ENCODE measurements at regions not wholly inside any gene's neighbourhood (a gene's known extent, or its start where the extent isn't known, plus 50 kb on each side); places are given as distances from the start of the nearest gene placed in this dataset.

DNA sequence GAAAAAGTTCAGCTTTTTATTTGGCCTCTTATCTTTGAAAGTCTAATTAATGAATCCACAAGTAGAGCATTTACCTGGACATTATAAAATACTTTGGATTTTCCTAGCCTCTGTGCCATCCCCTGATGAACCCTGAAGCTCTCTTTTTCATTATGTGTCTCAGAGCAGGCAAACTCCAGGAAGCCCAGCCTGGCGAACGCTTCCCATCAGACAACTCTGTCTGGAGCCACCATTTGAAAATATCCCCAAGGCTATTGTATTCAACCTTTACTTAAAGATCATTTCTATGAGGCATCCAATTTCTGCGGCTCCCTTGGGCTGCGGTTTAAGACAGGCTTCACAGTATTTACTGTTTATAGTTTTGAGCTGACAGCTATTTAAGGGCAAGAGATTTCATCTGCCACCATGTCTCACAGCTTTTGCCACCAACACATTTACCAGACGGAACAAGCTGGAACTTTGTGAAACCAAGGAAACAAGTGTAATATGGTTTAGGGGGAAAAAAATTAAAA, 257.2 kb upstream of the GLI3 start:
- DNase-seq (ENCODE audit: low read depth in 2 of 2) = no peak

DNA sequence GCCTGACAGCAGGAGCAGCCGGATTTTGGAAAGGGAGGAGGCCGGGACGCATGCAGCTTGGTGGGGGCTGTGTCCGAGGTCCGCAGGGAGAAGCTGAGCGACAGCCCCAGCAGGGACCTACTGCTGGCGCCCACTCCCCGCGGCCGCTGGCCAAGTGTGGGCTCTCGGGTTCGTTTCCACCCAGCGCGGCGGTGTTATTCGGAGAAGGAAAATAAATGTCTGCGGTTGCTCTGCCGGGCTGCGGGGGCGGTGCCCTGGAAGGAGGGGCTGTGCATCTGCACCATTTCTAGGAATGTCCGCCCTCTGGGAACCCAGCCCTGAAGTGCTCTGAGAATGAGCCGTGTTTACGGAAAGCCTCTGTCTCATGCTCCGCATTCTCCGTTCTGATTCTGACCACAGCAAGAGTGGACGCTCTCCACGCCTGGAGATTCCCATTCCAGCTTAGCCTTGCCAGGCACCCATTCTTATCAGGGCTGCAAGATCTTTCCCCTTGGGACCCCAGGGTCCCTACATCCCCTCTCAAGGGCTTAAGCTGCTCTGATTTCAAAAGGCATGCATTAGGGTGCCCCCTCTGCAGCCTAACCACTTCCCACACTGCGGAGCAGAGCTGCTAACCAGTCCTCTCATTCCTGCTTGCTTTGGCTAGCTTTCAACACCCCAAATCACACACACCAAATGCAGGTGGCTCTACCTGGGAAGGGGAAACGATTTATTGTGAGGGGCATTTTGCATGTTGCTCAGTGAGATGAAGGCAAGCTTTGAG, 256.6 kb upstream of the GLI3 start:
- peak in 1 of 2 donors; percentile 74 for DNase-seq (ENCODE audit: low read depth in 2 of 2)

DNA sequence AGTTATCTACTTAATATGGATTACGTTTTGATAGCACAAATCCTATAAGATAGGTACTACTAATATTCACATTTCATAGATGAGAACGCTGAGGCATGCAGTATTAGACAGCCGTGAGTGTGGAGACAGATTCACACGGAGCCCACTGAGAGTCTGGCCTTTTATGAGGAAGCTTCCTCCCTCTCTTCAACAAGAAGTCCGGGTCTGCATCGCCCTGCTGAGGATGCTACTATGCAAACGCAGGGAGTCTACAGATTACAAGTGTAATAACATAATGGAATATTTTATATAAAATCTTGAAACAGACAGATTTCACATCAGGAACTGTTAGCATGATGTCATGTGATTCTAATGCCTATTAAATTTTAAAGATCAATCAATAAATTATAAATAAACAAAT, 255.9 kb upstream of the GLI3 start:
- DNase-seq (ENCODE audit: low read depth in 2 of 2) = no peak

DNA sequence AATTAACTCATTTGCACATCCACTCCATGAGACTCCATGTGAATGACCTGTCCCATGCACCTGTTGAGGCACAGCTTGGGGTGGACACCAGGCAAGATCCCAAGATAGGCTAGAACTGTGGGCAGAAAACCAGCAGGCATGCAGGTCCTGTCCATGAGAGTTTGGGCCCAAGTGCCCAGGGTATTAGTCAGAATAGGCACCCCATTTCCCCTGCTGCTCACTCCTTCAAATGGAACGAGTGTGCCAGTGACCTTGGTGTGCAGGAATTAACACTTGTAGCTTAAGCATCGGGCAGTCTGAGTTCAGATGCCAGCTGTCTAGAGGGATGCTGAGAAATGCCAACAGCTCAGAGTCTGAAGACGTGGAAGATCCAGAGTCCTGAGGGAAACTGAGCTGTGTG, 254.1 kb upstream of the GLI3 start:
- DNase-seq (ENCODE audit: low read depth in 2 of 2) = no peak

DNA sequence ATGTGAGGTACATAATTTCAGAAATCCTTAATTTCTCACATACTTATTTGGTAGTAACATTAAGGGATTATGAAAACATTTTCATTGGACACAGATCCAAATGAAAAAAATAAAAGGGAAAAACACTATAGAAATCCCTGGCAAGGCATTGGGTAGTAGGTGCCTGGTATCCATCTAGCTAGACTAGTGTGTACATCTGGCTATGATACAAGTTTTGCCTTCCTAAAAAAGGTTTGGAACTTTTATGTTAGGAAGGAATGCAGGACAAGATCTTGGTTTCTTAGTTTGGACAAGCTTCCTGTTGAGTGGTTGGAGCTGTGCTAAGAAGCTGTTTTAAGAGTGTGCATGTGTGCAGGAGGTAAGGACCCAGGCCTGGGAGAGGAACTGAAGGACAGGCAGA, 252.3 kb upstream of the GLI3 start:
- no peak for DNase-seq (ENCODE audit: low read depth in 2 of 2)

DNA sequence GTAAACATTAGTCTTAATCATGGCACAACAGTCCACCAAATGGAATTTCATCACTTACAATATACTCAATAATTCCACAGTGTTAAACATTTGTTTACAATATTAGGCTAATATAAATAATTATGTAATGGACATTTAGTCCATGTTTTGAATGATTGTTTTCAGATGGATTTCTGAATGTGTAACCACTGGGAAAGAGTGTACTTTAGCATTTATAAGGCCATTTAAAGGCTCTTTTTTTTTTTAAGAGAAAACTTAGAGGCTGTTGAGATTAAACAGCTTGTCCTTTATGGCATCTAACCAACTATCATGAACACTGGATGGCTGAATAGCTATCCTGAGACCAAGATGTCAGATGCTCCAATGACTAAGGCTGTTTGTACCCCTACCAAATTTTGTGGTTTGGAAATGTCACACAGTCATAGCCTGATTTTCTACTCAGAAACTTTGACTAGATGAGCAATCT, 248.3 kb upstream of the GLI3 start:
- DNase-seq (ENCODE audit: low read depth in 2 of 2) = no peak

DNA sequence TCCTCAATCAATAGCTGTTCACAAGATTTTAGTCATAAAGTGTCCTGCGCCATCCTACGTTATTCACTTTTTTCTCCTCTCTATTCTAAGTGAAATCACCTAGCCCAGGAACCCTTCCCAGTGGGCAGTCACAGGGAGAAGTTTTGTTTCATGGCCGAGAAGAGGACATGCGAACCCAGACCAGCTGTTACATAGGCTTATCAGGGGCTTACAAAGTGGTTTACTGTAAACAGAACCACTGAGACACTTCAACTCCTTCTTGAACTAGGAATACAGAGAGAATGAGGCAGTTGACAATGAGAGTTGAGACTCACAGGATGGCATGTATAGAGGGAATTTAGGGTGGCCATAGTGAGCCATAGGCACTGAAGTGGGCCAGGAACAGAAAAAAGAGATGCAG, 246.9 kb upstream of the GLI3 start:
- no peak for DNase-seq (ENCODE audit: low read depth in 2 of 2)

DNA sequence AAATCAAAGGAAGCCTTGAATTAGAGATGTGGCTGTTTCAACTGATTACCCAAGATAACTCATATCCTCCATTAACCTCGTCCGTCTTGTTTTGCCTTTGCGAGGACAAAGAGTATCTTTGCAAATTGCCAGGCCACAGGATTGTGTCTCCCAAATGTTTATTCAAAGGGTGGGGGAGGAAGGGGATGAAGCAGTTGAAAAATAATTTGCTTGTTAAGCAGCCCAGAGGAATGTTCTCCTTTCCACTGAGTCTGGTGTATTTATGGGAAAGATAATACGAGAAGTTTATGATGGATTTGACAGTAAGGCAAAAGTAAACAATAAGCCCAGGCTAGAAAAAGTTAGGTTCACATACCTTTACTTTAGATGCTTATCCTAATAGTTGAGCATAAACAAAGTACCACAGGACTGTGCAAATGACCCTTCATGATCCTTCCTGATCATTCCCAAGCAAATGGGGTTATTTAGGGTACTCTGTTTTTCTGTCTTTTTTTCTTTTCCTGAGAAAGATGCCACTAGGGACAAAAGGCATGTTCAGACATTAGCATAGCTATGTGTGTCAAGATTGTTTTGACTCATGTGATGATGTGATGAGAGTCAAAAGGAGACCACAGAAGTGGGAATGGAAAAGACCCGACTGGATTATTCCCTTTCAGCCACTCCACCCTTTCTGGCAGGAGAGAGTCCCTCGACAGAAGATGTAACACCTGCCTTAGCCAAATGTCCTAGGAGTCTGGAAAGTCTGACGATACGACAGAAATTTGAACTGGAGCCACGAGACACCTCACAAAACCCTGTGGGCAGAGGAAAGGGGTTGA, 243.0 kb upstream of the GLI3 start:
- DNase-seq (ENCODE audit: low read depth in 2 of 2) = no peak

DNA sequence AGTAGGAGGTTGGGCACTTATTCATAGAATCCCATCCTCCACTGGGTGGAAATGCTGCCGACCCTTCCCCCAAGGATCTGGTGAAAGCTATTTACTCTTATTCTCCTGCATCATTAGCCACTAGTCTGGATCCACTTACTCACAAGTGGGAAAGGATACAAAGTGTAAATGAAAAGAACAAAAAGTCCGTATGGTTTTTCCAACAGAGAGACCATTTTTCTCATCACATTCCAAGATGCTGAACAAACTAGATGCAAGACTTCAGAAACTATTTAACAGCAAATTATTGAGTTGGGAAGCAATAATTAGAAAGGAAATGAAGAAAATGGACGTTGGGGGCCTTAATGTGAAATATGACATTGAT, 242.4 kb upstream of the GLI3 start:
- no peak for DNase-seq (ENCODE audit: low read depth in 2 of 2)

DNA sequence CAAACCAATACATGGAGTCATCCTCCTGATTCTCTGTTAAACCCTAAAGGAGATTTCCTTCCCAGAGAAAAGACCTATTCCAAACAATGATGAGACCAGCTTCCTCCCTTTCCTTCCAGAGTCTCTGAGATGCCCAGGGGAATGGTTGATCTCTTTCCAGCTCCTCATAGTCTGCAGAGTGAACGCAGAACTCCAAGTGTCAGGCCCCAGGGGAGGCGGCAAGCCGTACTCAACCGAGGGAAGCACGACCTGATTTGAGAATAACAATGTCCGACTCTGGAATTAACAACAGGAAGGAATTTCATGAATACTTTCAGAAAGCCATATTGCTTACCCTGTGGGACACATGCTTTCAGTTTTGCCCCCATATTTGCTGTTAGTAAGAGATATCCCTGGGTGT, 241.7 kb upstream of the GLI3 start:
- DNase-seq (ENCODE audit: low read depth in 2 of 2) = no peak

DNA sequence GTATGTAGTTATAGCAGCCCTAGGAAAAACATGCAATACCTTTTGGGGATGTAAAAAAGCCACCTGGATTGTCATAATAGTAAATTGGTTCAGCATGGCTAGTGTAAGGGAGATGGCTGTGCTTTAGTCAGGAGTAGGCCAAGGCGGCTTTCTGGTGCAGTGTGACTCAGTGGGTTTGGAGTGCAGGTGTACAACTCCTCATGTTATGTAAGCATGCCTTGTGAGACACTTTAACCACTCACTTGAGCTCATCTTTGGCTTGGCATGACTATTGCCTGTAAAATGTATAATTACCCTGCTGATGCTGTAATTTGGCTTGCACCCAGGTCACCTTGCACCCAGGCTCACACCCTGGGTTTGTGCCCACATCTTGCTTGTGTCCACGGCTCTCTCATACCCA, 239.2 kb upstream of the GLI3 start:
- no peak for DNase-seq (ENCODE audit: low read depth in 2 of 2)

DNA sequence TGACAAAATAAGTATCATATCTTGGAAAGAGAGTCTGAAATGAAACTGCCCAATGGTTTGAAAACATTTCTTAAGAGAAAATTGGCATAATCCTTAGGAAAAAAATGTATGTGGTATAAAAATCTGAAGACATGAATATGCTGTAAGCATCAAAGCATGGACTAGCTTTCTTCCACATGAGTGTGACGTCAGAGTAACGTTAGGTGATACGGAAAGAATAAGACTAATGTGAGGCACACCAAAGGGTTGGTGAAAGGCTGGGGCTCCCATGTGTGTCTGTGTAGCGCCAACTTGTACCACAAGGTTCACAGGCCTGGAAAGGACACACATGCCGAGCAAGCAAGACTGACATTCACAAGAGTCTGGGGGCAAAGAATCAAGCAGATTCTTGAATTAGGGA, 238.1 kb upstream of the GLI3 start:
- no peak for DNase-seq (ENCODE audit: low read depth in 2 of 2)

DNA sequence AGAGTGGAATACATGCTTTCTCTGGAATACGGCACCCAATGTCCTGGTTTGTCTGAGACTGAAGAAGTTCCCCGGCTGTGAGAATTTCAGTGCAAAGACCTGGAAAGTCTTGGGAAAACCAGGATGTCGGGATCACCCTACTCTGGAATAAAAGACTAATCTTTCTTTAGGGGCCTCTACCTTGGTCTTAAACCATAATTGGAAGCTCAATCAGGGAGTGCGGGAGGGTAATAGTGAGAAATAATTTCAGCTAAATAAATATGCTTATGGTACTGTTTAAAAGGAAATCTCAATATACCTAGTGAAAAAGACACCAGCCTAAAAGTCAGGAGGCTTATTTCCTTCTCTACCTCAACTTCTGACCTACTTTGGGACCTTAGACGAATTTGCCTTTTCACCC, 236.1 kb upstream of the GLI3 start:
- DNase-seq (ENCODE audit: low read depth in 2 of 2) = no peak

DNA sequence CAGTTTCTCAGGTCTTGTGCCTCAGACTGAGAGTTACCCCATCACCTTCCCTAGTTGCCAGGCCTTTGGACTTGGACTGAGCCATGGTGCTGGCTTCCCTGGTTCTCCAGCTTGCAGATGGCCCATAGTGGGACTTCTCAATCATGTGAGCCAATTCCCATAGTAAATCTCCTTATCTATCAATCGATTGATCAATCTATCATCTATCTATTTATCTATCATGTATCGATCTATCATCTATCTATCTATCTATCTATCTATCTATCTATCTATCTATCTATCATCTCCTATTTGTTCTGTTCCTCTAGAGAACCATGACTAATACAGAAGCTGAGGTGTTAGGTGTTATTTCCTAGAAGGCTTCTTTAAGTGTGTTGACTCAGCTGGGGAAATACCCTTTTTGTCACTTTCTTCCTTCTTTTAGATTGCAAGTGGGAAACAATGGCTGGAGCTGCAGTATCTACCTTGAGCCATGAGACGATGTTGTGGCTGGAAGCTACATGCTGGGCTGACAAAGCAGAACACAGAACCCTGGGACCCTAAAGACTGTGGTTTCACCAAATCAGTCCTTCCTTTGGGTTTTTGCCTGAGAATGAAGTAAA, 234.7 kb upstream of the GLI3 start:
- DNase-seq (ENCODE audit: low read depth in 2 of 2) = no peak

DNA sequence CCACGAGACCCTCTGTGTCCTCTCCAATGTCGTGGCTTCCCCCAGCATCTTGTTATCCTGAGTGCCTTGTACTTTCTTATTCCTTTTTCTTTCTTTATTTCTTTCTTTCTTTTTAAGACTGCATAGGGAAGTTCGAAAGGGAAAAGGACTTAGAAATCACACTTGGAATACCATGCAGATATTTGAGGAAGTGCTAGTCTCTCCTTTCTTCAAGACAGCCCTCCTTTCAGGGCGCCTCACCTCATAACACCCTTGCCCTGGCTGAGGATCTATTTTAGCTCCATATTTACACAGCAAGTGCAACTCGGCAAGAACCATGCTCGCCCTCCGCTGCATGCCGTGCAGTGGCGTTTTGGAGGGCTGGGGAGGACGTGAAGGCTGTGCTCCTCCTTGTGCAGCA, 232.3 kb upstream of the GLI3 start:
- DNase-seq (ENCODE audit: low read depth in 2 of 2) = no peak

DNA sequence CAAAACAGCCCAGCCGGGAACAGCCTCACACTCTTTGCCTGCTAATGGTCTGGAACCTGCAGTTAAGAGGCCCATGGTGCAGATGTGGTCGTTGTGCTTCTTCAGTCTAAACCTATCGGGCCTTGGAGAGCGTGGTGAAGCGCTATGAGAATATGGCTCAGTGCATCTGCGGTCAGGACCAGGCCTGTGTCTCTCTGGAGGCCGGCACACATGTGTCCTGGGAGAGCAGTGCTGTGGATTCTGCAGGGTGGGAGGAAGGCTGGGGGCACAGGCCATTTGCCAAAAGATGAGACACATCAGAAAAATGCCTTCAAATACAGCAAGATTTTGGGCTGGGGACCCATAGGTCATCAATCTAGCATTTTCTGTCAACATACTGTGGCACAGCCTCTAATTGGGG, 231.5 kb upstream of the GLI3 start:
- no peak for DNase-seq (ENCODE audit: low read depth in 2 of 2)

DNA sequence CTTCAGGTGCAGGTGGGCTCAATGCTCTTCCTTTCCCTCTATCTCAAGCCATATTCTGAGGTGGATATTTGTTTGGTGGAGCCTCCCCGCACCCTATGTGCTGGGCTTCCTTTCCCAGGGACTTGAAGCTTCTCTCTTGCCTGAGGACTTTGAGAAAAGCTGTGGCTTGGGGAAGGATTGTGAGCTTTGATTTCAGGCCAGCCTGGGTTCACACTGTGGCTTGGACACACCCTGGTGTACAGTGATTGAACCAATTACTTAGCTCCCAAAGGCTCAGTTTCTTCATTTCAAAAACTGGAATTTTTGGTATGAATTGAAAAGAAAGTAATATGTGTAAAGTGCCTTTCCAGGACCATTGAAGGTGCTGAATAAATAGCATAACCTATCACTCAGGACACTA, 224.5 kb upstream of the GLI3 start:
- DNase-seq (ENCODE audit: low read depth in 2 of 2) = no peak

DNA sequence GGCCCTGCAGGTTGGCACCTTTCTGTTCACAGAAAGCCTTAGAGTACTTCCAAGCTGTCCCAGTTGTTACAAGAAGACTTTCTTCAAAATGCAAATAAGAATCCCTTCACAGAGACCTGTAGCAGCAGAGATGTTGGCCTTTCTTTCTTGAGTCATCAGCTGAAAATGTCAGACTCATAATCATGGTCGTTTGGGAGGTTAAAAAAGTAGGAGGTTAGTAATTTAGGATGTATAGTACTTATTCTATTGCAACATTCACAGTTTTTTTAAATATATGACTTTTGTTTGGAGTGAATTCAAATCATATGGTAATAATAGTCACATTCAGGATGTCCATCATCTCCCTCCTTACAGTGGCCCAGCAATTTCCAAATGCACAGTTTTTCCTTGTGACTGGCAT, 223.9 kb upstream of the GLI3 start:
- DNase-seq (ENCODE audit: low read depth in 2 of 2) = no peak

DNA sequence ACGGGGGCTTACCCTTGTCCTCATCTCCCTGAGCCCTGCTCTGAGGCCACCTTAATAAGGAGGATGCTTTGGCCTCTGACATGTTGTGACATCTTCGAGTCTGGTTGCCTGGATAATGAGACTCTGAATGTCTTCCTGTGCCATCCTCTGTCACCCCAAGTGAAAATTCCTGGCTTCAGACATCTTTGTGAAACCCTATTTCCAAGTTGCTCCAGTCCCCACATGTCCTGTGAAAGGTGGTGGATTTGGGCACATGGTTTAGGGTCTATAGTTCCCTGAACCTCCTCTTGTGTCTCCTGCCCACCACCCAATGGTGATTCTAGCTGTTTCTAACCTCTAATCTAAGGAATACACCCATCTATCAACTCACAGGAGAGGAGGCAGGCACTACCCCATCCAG, 223.1 kb upstream of the GLI3 start:
- no peak for DNase-seq (ENCODE audit: low read depth in 2 of 2)

DNA sequence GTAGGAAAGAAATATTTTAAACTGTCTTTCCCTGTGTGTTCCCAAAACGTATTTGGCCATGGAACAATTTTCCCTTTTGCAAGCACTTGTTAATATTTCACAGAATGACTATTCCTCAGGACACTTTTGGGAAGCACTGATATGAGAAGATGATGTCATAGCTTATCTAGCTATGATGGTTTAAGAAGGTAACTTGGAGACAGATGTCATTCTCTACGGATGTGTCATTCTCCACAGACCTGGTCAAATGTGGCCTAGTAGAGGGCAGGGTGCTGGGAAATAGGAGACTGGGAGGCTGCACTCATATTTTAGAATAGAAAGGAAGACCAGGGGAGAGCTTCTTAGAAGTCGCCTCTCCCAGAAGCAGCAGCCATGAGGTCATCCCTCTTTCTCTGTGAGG, 220.7 kb upstream of the GLI3 start:
- DNase-seq (ENCODE audit: low read depth in 2 of 2) = no peak

DNA sequence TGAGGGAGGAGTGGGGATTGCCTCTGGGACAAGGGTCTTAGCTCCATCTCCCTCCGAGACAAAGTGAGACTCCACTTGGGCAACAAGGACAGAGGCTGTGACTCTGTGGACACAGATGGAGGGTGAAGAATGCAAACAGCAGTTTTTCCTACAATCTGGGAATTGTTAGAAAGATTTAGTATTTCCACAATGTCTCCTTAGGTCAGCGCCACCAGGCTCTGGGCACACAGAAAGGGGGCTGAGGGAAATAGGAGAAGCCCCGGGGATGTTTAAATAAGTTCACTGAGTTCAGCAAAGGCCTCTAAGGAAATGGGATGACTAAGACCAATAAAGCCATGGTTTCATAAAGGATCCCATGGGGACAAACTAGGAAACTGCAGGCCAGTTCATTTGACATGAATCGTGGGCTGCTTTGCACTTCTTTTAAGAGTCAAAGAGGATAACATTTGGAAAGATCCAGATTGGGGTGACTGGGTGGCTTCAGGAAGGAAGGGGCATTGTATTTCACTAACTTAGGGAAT, 219.8 kb upstream of the GLI3 start:
- no peak for DNase-seq (ENCODE audit: low read depth in 2 of 2)

DNA sequence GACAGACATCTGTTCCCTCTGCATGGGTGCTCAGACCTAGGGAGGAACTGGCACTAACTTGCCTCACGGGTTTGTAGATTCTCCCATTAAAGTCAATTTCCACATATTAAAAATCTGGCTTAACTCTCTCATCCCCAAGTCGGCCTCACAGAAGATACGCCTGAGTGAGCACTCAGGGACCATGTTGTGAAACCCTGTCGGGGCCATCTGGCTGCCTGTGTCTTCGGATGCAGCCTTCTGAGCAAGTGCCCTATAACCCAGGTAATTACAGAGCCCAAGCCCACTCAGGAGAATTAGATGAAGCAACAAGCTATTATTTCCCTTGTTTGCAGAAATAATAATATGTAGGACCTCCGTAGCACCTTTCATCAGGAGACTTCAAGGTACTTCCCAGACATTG, 219.3 kb upstream of the GLI3 start:
- DNase-seq (ENCODE audit: low read depth in 2 of 2) = no peak
